ENCODE measurements at regions not wholly inside any gene's neighbourhood (a gene's known extent, or its start where the extent isn't known, plus 50 kb on each side); places are given as distances from the start of the nearest gene placed in this dataset.

DNA sequence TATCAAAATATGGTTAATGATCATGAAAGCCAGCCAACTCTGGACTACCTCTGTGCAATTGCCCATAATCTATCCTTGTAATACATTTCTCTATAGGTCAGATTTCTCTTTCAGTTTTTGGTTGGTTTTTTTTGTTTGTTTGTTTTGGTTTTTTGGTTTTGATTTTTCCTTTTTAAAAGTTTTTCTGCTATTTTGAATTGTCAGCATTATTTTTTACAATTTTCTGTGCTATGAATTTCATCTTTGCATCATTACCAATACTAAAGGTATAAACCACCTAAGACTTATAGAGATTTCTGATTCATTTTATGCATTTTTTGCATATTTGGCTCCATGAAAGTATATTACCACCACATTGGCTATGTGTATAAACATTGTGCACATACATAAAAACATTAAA is 799.6 kb downstream of the ADGRL2 start:
- TF ChIP-seq, protein P1, sequence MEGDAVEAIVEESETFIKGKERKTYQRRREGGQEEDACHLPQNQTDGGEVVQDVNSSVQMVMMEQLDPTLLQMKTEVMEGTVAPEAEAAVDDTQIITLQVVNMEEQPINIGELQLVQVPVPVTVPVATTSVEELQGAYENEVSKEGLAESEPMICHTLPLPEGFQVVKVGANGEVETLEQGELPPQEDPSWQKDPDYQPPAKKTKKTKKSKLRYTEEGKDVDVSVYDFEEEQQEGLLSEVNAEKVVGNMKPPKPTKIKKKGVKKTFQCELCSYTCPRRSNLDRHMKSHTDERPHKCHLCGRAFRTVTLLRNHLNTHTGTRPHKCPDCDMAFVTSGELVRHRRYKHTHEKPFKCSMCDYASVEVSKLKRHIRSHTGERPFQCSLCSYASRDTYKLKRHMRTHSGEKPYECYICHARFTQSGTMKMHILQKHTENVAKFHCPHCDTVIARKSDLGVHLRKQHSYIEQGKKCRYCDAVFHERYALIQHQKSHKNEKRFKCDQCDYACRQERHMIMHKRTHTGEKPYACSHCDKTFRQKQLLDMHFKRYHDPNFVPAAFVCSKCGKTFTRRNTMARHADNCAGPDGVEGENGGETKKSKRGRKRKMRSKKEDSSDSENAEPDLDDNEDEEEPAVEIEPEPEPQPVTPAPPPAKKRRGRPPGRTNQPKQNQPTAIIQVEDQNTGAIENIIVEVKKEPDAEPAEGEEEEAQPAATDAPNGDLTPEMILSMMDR (IDR thresholded peaks at IDR 0.05), result no peak
- TF ChIP-seq POLR2A (IDR thresholded peaks at IDR 0.05), result no peak

Data from right lobe of liver (tissue), 4 donors.